SU-DHL-6 (cell line): ENCODE measurements at regions not wholly inside any gene's neighbourhood (a gene's known extent, or its start where the extent isn't known, plus 50 kb on each side); places are given as distances from the start of the nearest gene placed in this dataset.

Source experiments
- EZH2phosphoT487 ChIP-seq: fragments of 200-600 bp; sonication (generic), shearing (Covaris generic); conservative IDR thresholded peaks from 2 replicates; pipeline ENCODE4 v1.6.1; 2018; ENCODE audit warnings: mild to moderate bottlenecking, antibody characterized with exemption, low read length, moderate library complexity, mixed read lengths
- TF ChIP-seq, protein P1 (sequence below): fragments of 200-600 bp; sonication (generic); IDR thresholded peaks from one replicate; pipeline ENCODE4 v1.5.1; 2017; ENCODE audit warnings: antibody characterized with exemption, mild to moderate bottlenecking, low read length, moderate library complexity; ENCODE audit not compliant: insufficient read depth, poor library complexity, severe bottlenecking

DNA sequence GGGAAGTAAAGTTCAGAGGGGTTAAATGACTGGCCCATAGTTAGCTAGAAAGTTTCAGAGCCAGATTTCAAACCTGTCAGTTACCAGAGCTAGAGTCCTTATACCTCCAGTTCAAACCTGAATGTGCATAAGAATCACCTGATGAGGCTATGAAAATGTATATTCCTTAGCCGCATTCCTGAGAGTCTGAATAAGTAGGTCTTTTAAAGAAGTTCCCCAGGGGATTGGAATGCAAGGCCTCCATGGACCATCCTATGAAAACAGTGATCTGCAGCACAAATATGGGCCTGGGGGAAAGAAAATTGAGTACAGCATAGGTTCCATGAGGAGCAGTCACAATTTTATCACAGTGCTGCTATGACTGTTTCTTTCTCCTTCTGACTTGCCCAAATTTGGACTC, 263.9 kb upstream of the CXorf66 start:
- TF ChIP-seq, protein P1, sequence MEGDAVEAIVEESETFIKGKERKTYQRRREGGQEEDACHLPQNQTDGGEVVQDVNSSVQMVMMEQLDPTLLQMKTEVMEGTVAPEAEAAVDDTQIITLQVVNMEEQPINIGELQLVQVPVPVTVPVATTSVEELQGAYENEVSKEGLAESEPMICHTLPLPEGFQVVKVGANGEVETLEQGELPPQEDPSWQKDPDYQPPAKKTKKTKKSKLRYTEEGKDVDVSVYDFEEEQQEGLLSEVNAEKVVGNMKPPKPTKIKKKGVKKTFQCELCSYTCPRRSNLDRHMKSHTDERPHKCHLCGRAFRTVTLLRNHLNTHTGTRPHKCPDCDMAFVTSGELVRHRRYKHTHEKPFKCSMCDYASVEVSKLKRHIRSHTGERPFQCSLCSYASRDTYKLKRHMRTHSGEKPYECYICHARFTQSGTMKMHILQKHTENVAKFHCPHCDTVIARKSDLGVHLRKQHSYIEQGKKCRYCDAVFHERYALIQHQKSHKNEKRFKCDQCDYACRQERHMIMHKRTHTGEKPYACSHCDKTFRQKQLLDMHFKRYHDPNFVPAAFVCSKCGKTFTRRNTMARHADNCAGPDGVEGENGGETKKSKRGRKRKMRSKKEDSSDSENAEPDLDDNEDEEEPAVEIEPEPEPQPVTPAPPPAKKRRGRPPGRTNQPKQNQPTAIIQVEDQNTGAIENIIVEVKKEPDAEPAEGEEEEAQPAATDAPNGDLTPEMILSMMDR: no peak
- TF ChIP-seq EZH2phosphoT487: no peak
